Midbrain (tissue), 1 donor: ENCODE measurements at regions not wholly inside any gene's neighbourhood (a gene's known extent, or its start where the extent isn't known, plus 50 kb on each side); places are given as distances from the start of the nearest gene placed in this dataset.

Experiments
- DNase-seq: peaks from one replicate; lab custom pipeline; 2025; lab: John Stamatoyannopoulos, UW

DNA sequence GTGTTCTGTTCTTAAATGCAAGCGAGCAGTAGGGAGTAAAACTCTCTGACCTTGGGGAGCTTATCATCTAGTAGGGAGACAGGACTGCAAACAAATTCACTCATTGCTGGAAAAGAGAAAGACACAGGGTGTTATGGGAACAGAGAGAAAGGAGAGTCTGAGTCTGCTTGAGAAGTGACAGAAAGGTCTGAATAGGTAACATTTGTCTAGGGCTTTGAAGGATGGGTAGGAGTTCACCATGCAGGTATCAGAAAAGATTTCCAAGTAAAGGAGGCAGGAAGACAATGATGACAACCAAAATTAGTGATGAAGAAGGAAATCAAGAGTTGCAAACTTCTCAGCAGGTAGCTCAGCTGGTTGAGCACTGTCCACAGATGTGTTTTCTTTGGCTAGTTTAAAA lies 93.6 kb upstream of the GPR139 start:
- DNase-seq, result no peak

DNA sequence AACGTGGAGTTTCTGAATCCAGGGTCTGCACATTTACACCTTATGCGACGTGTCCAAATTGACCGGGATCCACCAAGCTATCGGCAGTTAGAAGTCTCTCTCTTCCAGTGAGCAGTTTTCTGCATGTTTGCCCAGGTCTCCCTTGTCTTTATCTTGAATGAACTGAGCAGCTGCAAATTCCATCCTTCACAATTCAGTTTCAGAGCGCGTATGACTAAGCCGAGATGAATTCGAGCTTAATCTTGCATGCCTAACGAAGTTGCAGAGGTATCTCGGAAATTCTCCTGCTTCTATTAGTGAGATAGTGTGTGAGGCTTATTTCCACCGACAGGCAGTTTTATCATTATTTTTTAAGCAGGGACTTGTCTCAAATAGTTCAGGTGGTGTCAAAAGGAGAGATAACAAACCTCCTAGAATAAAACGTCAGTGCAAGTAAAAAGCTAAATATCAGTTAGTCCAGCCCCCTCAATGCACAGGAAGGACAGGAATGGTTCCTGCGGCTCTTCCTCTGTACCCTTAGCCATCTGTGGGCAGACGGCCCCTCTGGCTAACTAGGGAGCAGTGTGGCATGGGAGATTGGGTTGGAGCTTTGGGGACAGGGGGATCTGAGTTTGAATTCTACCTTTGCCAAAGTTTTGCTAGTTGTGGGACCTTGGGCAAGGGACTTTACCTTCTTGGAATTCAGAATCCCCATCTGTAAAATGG lies 93.0 kb upstream of the GPR139 start:
- DNase-seq, result no peak

DNA sequence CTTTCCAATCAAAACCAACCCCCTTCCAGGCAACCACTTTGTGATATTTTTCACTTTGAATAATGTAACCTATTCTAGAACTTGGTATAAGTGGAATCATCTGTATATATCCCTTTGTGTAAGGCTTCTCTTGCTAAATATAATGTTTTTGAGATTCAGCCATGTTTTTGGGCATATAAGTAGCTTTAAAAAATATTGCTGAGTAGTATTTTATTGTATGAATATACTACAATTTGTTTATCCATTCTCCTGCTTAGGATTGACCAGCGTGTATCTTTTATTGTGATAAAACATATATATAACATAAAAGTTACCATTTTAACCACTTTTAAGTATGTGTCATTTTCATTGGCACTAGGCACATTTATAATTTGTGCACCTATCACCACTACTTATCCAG lies 79.8 kb upstream of the GPR139 start:
- DNase-seq, result no peak

GRCh38 chr16:20147091-20147490 lies 73.4 kb upstream of the GPR139 start:
- DNase-seq, result no peak

DNA sequence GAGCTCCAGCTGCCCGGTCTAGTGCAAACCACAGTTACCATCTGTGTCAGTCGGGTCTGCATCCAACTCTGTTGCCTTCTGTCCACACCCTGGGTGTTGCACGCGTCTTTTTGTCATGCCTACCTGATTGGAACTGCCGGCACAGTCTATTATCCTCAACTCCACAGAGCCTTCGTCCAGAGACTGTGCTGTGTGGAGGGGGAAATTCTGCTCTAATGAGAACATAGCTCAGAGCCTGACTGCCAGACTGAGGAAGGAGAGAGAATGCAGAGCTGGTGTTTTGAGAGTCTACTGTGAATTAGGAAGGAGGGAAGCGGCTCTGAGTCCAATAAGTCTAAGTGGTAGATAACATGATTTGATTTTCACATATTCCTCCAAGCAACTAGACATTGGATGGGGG lies 68.3 kb upstream of the GPR139 start:
- DNase-seq, result no peak

DNA sequence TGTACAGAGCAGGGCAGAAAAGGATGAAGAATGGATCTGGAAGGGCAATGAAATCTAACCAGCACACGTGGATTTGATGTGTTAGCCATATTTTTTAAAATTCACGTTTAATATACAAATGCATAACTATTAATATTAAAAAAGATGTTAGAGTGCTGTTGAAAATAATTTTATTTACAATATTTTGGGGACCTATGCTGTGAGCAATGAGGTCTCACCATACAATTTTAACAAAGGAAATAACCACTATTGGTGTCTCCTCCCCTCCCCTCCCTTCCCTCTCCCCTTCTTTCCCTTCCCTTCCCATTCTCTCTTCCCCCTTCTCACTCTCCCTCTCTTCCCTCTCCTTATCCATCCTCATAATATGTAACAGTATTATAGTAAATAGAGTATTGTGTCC lies 64.2 kb upstream of the GPR139 start:
- DNase-seq, result no peak

GRCh38 chr16:20137194-20137593 lies 63.5 kb upstream of the GPR139 start:
- no peak for DNase-seq

GRCh38 chr16:20136446-20136968 lies 62.8 kb upstream of the GPR139 start:
- DNase-seq, result no peak

GRCh38 chr16:20129375-20129774 lies 55.7 kb upstream of the GPR139 start:
- DNase-seq, result no peak
